Kasumi-1 (cell line): ENCODE measurements at regions not wholly inside any gene's neighbourhood (a gene's known extent, or its start where the extent isn't known, plus 50 kb on each side); places are given as distances from the start of the nearest gene placed in this dataset.
"Not testable (repeated sequence)": the region's sequence is repeated elsewhere in the genome, so short reads cannot be mapped to it uniquely, and the experiment has no call there.

Source experiments
- DNase-seq, 2 experiments: peaks; one replicate each; lab custom pipeline; 2025; lab: John Stamatoyannopoulos, UW

GRCh38 chr15:35282965-35283496 is 197.9 kb upstream of the NANOGP8 start:
- no peak for DNase-seq

- DNase-seq: no peak
These were observed 196.4 kb upstream of the NANOGP8 start for GRCh38 chr15:35281515-35281914.

DNA sequence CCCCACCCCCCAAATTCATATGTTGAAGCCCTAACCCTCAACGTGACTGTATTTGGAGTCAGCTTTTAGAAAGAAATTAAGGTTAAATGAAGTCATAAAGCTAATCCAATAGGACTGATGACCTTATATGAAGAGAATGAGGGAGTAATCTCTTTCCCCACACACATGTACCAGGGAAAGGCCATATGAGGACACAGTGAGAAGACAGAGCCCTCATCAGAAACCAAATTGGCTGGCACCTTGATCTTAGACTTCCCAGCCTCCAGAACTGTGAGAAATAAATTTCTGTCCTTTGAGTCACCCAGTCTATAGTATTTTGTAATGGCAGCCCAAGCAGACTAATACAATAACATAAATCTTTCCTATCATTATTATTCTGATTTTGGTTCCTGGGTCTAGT is 194.7 kb upstream of the NANOGP8 start:
- DNase-seq: no peak

GRCh38 chr15:35271371-35272043 is 186.4 kb upstream of the NANOGP8 start:
- no peak for DNase-seq

- DNase-seq: no peak
These were observed 175.8 kb upstream of the NANOGP8 start for GRCh38 chr15:35260941-35261340.

GRCh38 chr15:35260274-35260673 is 175.2 kb upstream of the NANOGP8 start:
- not testable (repeated sequence) for DNase-seq

GRCh38 chr15:35256551-35256950 is 171.5 kb upstream of the NANOGP8 start:
- DNase-seq: no peak

DNA sequence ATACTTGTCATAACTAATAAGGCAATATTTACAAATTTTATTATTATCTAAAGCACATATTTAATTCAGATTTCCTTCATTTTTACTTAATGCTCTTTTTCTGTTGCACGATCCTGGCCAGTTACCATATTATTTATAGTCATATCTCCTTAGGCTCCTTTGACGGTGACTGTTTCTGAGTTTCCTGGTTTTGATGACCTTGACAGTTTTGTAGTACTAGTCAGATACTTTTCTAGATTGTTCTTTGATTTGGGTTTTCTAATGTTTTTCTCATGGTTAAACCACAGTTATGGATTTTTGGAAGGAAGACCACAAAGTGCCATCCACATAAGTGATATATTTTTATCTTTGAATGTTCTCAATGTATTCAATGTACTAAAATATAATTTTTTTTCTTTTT is 171.0 kb upstream of the NANOGP8 start:
- DNase-seq: no peak

GRCh38 chr15:35254908-35255307 is 169.8 kb upstream of the NANOGP8 start:
- not testable (repeated sequence) for DNase-seq

GRCh38 chr15:35254062-35254461 is 169.0 kb upstream of the NANOGP8 start:
- no peak for DNase-seq

DNA sequence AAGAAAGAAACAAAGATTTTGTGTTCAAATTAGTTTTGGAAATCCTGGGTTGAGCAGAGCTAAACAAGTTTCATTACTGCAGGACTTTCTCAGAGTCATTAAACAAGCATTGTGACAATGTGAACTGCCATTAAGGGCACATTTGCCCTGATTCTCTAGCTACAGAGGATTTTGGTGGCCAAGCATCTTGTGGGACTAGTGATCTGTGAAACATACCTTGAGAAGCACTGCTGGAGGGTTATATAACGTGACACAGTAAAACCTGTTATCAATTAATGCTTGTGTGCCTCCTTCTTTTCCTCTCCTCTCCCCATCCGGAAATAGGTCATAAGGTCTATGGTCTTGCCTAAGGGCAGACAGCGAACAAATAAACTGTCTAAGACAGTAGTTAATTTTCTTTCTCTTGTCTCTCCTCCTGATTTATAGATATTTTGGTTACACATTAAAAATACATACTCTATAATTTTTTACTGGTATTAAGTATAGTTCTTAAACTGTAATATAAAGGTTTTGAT is 167.3 kb upstream of the NANOGP8 start:
- no peak for DNase-seq

GRCh38 chr15:35247150-35247549 is 162.1 kb upstream of the NANOGP8 start:
- no peak for DNase-seq

GRCh38 chr15:35246451-35246850 is 161.4 kb upstream of the NANOGP8 start:
- DNase-seq: no peak

- DNase-seq: not testable (repeated sequence)
These were observed 160.6 kb upstream of the NANOGP8 start for GRCh38 chr15:35245681-35246080.

DNA sequence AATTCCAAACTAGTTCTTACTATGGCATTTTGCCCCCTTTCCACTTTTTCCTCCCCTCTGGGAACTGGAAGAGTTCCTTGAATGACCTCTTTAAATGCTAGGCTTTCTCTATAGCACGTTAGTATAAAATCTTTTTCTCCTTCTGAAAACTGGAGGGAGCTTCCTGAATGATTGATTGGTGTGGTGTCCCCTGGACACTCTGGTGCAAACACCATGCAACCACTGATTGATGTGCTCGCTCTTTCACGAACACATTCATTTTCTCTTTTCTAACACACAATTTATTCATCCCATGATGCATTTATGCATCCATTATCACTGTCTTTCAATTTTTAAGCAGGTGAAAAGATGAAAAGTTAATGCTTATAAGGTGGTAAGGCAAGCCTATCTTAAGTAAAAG is 159.1 kb upstream of the NANOGP8 start:
- DNase-seq: no peak

DNA sequence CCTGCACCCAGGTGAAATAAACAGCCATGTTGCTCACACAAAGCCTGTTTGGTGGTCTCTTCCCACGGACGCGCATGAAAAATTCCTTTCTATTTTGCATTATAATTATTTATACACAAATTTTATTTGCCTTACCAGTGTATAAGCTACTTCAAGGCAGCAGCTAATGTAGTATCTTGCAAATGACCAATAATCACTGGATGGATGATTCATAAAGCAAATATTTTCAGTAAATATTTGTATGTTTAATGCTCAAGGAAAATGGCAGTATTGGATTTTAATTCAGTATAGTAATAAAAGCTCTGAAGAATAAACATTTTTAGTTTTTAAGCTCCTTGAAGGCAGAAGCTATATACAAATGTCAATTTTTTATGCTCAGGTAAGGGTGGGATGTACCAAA is 158.7 kb upstream of the NANOGP8 start:
- DNase-seq: no peak

DNA sequence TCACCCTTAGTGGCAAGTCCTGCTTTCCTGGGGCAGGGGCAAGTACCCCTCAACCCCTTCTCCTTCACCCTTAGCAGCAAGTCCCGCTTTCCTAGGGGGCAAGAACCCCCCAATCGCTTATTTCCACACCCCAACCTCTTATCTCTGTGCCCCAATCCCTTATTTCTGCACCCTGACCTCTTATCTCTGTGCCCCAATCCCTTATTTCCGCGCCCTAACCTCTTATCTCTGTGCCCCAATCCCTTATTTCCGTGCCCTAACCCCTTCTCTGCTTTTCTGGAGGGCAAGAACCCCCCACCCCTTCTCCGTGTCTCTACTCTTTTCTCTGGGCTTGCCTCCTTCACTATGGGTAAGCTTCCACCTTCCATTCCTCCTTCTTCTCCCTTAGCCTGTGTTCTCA is 154.6 kb upstream of the NANOGP8 start:
- DNase-seq: not testable (repeated sequence)

- DNase-seq: not testable (repeated sequence)
These were observed 153.4 kb upstream of the NANOGP8 start for GRCh38 chr15:35238448-35238847.

DNA sequence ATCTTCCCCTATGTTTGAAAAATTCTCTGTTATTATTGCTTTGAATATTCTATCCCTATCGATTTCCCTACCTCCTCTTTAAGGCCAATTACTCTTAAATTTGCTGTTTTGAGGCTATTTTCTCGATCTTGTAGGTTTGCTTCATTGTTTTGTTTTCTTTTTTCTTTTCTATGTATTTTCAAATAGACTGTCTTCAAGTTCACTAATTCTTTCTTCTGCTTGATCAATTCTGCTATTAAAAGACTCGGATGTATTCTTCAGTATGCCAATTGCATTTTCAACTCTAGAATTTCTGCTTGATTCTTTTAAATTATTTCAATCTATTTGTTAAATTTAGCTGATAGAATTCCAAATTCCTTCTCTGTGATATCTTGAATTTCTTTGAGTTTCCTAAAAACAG is 144.0 kb upstream of the NANOGP8 start:
- DNase-seq: no peak

- no peak for DNase-seq
These were observed 133.1 kb upstream of the NANOGP8 start for GRCh38 chr15:35218215-35218614.

- DNase-seq: no peak
These were observed 130.0 kb upstream of the NANOGP8 start for GRCh38 chr15:35215093-35215492.

DNA sequence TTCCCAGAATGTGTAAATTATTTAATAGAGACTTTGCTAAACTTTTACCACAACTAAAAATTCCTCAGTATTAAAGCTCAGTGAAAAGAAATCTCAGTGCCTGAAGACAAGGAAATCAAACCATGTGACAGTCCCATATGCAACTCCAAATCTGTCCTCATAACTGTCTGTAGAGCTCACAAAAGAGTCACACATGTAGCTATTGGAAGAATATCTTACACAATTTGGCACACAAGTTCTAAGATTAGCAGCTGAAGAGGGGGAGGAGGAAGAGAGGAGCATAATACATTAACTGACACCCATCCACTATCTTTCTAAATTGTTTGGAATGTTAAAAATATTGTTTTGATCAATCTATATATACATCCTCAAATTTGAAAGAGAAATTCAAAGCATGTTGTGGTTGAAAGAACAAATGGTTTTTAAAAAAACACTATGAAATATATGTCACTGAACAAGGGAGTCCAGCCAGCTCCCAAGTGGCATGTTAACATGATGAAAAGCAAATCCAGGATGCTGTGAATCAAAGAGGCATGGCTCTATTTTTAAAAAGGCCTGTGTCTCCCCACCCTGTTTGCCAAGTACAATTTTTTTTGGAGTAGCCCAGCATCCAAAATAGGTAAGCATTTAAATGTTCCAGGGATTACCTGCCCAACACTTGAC is 126.3 kb upstream of the NANOGP8 start:
- DNase-seq: no peak

- no peak for DNase-seq
These were observed 125.3 kb upstream of the NANOGP8 start for GRCh38 chr15:35210370-35210769.
